Breast epithelium (tissue), 4 donors: ENCODE measurements at regions not wholly inside any gene's neighbourhood (a gene's known extent, or its start where the extent isn't known, plus 50 kb on each side); places are given as distances from the start of the nearest gene placed in this dataset.
"Not testable (repeated sequence)": the region's sequence is repeated elsewhere in the genome, so short reads cannot be mapped to it uniquely, and the experiment has no call there.

Source experiments
- DNase-seq, 2 donors: peaks; one replicate each; pipeline ENCODE4 v3.0.0-alpha.2; 2019; ENCODE audit warnings: low spot score in 2 of 2
- H3K27ac ChIP-seq, 2 donors: fragments of 200-600 bp; sonication (generic) in 1 of 2; one replicate each; pipeline ENCODE4 v1.5.1; 2016 to 2019; ENCODE audit warnings: mild to moderate bottlenecking in 1 of 2
- H3K27me3 ChIP-seq, 2 donors: fragments of 200-600 bp; sonication (generic) in 1 of 2; one replicate each; pipeline versions ENCODE4 v1.5.1 to v1.6.0; 2017 to 2019; ENCODE audit warnings: control low read depth in 1 of 2, mild to moderate bottlenecking in 1 of 2
- H3K36me3 ChIP-seq: fragments of 200-600 bp; one replicate; pipeline ENCODE4 v1.5.1; 2019
- H3K4me1 ChIP-seq, 2 donors: fragments of 200-600 bp; sonication (generic); one replicate each; pipeline ENCODE4 v1.5.1; 2016 to 2019; ENCODE audit warnings: control low read depth in 1 of 2
- H3K4me3 ChIP-seq, 3 donors: fragments of 200-600 bp; sonication (generic); 1 replicate in 2 of 3; 2 replicates in 1 of 3; pipeline ENCODE4 v1.5.1; 2016 to 2019; ENCODE audit warnings: mild to moderate bottlenecking in 3 of 3, moderate library complexity in 2 of 3
- H3K9me3 ChIP-seq, 2 donors: fragments of 200-600 bp; sonication (generic) in 1 of 2; one replicate each; pipeline ENCODE4 v1.5.1; 2016 to 2019; ENCODE audit warnings: control low read depth in 1 of 2
- CTCF ChIP-seq, 3 donors: fragments of 450-650 bp; IDR thresholded peaks; one replicate each; pipeline ENCODE4 v1.5.1; 2016 to 2017; ENCODE audit warnings: antibody characterized with exemption in 3 of 3, mild to moderate bottlenecking in 3 of 3, moderate library complexity in 3 of 3
- POLR2A ChIP-seq: fragments of 450-650 bp; IDR thresholded peaks from one replicate; pipeline ENCODE4 v1.6.1; 2016; ENCODE audit warnings: antibody characterized with exemption, mild to moderate bottlenecking, moderate library complexity
- POLR2AphosphoS5 ChIP-seq, 3 donors: sonication (generic); formaldehyde crosslinking; IDR thresholded peaks; one replicate each; pipeline ENCODE4 v1.6.1; 2017; ENCODE audit warnings: antibody characterized with exemption in 3 of 3
- intact Hi-C: fragments of 100-400 bp; cut with DNase I; formaldehyde crosslinking; loops from one replicate; pipeline ENCODE4 v1.15.1; 2023; ENCODE audit warnings: low total_unique reads

- Histone ChIP-seq H3K4me3 (no peak overlapping the region), H3K9me3 (no peaks in the 10 kb centered on the region), H3K27me3 (no peaks in the 10 kb centered on the region), H3K4me1 (no peaks in the 10 kb centered on the region), H3K36me3 (no peaks in the 10 kb centered on the region), H3K27ac (no peak overlapping the region)
- intact Hi-C loops: loop anchor here (10.0 kb wide), 1 partner anchor 564 kb away; no protein-coding TSS in a partner anchor
- DNase-seq: no peak
- TF ChIP-seq POLR2AphosphoS5 (IDR thresholded peaks at IDR 0.05) (no peak), POLR2A (no peak), CTCF (IDR thresholded peaks at IDR 0.05) (no peak)
Measured at GRCh38 chr4:115470763-115471162, 357.3 kb upstream of the NDST4 start.

- H3K36me3 ChIP-seq, intact Hi-C loops, H3K27me3 ChIP-seq, H3K4me3 ChIP-seq, DNase-seq, H3K4me1 ChIP-seq, H3K9me3 ChIP-seq, H3K27ac ChIP-seq: not testable (repeated sequence)
Measured at GRCh38 chr4:115459301-115459700, 345.9 kb upstream of the NDST4 start.

- TF ChIP-seq POLR2AphosphoS5 (IDR thresholded peaks at IDR 0.05) (no peak), CTCF (IDR thresholded peaks at IDR 0.05) (no peak), POLR2A (no peak)
- H3K4me3 ChIP-seq: no peak overlapping the region
- intact Hi-C loops: no loop called here
Measured at GRCh38 chr4:115456231-115456630, 342.8 kb upstream of the NDST4 start.

GRCh38 chr4:115454228-115454627 is 340.8 kb upstream of the NDST4 start:
- DNase-seq: no peak
- H3K27me3 ChIP-seq: no peaks in the 10 kb centered on the region
- H3K4me1 ChIP-seq: no peaks in the 10 kb centered on the region
- no peaks in the 10 kb centered on the region for H3K9me3 ChIP-seq
- H3K27ac ChIP-seq: no peak overlapping the region
- intact Hi-C loops: no loop called here
- H3K4me3 ChIP-seq: no peak overlapping the region
- no peaks in the 10 kb centered on the region for H3K36me3 ChIP-seq
- TF ChIP-seq POLR2A: no peak
- no peak for TF ChIP-seq CTCF (IDR thresholded peaks at IDR 0.05)
- no peak for TF ChIP-seq POLR2AphosphoS5 (IDR thresholded peaks at IDR 0.05)

More at GRCh38 chr4:115456231-115456630, 342.8 kb upstream of the NDST4 start:
- no peak for DNase-seq
- Histone ChIP-seq H3K27ac (no peak overlapping the region), H3K27me3 (no peaks in the 10 kb centered on the region), H3K36me3 (no peaks in the 10 kb centered on the region), H3K9me3 (no peaks in the 10 kb centered on the region), H3K4me1 (no peaks in the 10 kb centered on the region)

- H3K27me3 ChIP-seq: no peaks in the 10 kb centered on the region
- DNase-seq: no peak
- H3K9me3 ChIP-seq: no peaks in the 10 kb centered on the region
- H3K27ac ChIP-seq: no peak overlapping the region
- no peak overlapping the region for H3K4me3 ChIP-seq
- no peaks in the 10 kb centered on the region for H3K36me3 ChIP-seq
- intact Hi-C loops: no loop called here
- TF ChIP-seq POLR2AphosphoS5 (IDR thresholded peaks at IDR 0.05): no peak
- TF ChIP-seq POLR2A: no peak
- TF ChIP-seq CTCF (IDR thresholded peaks at IDR 0.05): no peak
- H3K4me1 ChIP-seq: no peaks in the 10 kb centered on the region
Measured at GRCh38 chr4:115453416-115453815, 340.0 kb upstream of the NDST4 start.

GRCh38 chr4:115452229-115452628 is 338.8 kb upstream of the NDST4 start:
- intact Hi-C loops, H3K27ac ChIP-seq, H3K36me3 ChIP-seq, DNase-seq, H3K4me3 ChIP-seq, H3K4me1 ChIP-seq, H3K27me3 ChIP-seq, H3K9me3 ChIP-seq: not testable (repeated sequence)
